Frontal cortex (tissue), 3 donors: ENCODE measurements at regions not wholly inside any gene's neighbourhood (a gene's known extent, or its start where the extent isn't known, plus 50 kb on each side); places are given as distances from the start of the nearest gene placed in this dataset.
A peak's percentile ranks its signal among the peaks of the same experiment; 100 is the strongest.

Experiments
- DNase-seq, 2 donors: peaks; one replicate each; pipeline ENCODE4 v3.0.0; 2012; ENCODE audit warnings: low spot score in 2 of 2
- FAIRE-seq: peaks from 2 replicates; lab custom pipeline; 2012; peaks lifted over from hg19 to GRCh38; lab: Jason Lieb, UNC
- donor health status: control.
- donor health status: control.
- donor health status: control.

DNA sequence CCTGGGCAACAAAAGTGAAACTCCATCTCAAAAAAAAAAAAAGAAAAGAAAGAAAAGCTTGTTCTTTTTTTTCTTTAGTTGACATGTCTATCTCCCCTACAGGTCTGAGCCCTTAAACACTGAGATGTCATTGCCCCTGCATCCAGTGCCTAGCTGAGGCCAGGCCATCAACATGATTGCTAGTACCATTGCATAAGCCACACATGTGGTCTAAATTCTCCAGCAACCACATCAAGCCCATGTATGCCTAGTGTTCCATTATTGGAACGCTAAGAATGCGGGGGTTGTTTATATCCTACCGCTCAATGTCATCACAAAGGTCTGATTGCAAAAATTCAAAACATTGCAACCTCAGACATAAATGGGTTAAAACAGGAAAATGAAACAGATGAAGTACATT, 62.7 kb downstream of the NPTX2 start:
- FAIRE-seq (no peak), DNase-seq (no peak)

DNA sequence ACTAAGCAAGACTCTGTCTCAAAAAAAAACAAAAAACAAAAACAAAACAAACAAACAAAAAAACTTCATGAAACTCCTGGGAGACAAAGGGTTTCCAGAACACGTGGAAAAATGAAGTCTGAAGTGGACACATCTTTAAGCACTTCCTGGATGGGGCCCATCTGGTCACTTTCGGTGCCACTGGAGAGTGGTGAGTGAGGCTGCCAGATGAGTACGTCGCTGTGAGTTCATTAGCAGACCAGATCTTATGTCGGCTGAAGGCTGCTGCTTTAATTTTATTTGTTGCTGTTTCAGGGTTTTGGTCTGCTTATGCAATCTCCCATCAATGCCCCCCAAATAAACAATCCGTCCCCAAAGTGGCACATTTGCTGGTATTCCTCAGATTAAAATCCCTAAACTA, 64.4 kb downstream of the NPTX2 start:
- no peak for FAIRE-seq

GRCh38 chr7:98681951-98682350, 64.9 kb downstream of the NPTX2 start:
- DNase-seq, result no peak
- no peak for FAIRE-seq

More for the DNA sequence above, 64.4 kb downstream of the NPTX2 start:
- DNase-seq, result no peak

DNA sequence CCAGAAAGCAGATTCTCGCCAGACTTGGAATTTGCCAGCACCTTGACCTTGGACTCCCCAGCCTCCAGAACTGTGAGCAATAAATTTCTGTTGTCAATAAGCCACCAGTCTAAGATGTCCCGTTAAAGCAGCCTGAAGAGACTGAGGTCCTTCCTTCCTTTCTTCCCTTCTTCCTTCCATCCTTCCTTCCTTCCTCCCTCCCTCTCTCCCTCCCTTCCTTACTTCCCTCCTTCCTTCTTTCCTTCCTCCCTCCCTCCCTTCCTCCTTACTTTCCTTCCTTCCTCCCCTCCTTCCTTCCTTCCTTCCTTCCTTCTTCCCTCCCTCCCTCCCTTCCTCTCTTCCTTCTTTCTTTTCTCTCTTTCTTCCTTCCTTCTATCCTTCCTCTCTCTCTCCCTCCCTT, 66.4 kb downstream of the NPTX2 start:
- FAIRE-seq, result no peak
- no peak for DNase-seq

- DNase-seq (no peak), FAIRE-seq (no peak)
Observed at GRCh38 chr7:98685541-98685940, 68.5 kb downstream of the NPTX2 start.

GRCh38 chr7:98686466-98687080, 69.5 kb downstream of the NPTX2 start:
- FAIRE-seq, result no peak
- DNase-seq, result no peak

GRCh38 chr7:98687111-98687751, 70.1 kb downstream of the NPTX2 start:
- FAIRE-seq, result no peak
- peak in 1 of 2 donors; percentile 30 for DNase-seq

GRCh38 chr7:98691619-98692018, 74.5 kb downstream of the NPTX2 start:
- DNase-seq (no peak), FAIRE-seq (no peak)

DNA sequence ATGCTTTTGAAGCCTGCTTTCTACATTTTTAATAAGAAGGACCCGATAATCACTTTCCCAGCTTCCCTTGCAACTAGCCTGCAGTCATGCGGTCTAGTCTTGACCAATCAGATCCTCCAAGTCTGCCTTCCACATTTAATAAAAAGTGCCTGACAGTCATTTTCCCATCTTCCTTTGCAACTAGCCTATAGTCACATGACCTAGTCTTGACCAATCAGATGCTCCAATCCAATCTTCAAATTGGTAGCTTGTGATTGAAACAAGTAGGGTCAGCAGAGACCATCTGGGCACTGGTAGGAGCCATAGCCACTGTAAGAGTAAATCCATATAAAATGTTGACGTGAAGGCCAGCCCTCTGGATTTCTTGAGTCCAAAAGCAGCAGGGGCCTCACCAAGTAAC, 80.0 kb downstream of the NPTX2 start:
- DNase-seq (no peak), FAIRE-seq (no peak)

DNA sequence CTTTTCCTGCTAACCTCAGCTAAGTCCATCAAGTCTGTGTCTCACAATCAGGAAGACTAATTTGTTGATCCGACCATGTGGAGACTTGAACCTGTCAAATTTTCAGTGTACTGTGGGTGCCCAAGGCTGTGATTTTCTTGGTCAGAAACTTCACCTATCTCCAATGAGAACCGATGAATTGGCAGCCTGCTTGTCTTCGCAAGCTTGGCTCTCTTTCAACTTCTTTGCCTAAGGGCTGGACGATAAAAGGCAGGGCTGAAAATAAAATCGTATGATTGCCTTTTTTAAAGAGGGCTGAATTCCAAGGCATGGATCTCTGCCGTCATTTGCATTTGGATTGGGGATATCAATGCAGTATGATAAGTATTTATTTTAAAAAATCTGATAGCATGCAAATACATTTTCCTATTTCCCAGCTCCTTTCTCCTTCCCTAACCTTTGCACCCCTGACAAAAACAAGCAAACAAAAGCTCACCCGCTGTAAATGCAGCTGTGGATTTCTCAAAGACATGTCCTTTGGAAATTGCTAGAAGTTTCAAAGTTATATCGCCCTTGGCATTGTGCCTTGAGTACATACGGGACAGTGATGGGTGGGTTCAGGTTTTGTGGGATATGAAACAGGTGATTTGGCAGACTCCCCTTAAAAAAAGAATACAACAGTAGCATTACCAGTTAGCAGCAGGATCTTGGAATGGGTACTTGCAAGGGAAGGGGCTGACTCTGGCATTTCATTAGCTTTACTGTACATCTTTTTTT, 80.6 kb downstream of the NPTX2 start:
- no peak for DNase-seq
- FAIRE-seq, result no peak

- DNase-seq (no peak), FAIRE-seq (no peak)
Observed at GRCh38 chr7:98698976-98699375, 81.9 kb downstream of the NPTX2 start.

DNA sequence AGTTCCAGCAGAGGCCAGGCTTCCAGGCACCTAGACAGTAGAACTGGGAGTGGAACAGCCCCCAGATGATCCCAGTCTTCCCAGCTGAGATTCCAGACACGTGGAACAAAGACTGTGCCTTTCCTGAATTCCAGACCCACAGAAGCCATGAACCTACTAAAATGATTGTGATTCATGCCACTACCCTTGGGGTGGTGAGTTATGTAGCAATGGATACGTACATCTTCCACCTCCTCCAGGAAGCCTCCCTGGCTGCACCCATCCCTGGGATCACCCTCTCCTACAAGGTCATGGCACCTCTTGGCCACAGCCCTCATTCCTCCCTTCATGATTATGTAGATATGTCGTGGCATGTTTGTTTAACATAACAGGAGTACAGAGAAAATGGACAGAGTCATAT, 83.4 kb downstream of the NPTX2 start:
- DNase-seq, result no peak
- no peak for FAIRE-seq

DNA sequence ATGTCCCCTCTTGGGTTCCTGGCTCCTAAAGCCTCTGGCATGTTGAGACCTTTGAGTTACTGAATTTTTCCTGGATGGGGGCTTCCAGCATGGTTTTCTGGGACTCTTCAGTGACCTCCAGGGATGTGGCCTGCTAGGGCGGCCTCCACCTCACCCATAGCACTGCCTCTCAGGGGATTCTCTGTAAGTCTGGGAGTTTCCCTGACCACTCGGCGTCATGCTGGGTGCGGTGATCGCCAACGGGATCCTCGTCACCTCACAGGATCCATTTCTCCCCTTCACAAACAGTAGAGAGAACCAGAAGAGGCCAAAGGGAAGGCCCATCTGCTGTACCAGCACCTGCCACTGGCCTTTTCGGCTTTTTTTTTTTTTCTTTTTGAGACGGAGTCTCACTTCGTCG, 84.3 kb downstream of the NPTX2 start:
- DNase-seq (no peak), FAIRE-seq (no peak)

DNA sequence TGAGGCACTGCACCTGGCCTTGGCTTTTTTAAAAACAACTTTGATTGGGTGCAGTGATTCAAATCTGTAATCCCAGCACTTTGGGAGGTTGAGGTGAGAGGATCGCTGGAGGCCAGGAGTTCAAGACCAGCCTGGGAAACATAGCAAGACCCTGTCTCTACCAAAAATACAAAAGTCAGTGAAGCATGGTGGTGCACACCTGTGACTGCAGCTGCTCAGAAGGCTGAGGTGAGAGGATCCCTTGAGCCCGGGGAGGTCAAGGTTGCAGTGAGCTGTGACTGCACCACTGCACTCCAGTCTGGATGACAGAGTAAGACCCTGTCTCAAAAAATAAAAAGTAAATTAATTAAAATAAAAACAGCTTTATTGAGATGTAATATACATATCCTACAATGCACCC, 84.9 kb downstream of the NPTX2 start:
- FAIRE-seq, result no peak

DNA sequence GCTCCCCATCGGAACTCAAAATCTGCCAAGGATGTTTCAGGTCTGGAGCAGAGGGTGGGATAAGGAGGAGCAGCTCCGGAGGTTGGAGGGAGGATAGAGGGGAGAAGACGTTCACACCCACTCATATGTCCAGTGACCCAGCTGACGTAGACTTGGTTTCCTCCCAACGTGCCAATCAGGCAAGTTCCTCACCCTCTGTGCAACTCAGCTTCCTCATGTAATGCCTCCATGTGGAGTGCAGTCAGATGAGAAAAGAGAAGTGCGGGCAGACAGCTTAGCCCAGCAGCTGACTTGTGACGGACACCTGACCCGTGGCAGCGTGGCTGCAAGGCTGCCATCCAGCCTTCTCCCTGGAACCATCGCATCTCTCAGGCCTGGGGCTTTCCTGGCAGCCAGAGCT, 86.8 kb downstream of the NPTX2 start:
- FAIRE-seq (no peak), DNase-seq (no peak)

More for the DNA sequence above, 84.9 kb downstream of the NPTX2 start:
- no peak for DNase-seq

DNA sequence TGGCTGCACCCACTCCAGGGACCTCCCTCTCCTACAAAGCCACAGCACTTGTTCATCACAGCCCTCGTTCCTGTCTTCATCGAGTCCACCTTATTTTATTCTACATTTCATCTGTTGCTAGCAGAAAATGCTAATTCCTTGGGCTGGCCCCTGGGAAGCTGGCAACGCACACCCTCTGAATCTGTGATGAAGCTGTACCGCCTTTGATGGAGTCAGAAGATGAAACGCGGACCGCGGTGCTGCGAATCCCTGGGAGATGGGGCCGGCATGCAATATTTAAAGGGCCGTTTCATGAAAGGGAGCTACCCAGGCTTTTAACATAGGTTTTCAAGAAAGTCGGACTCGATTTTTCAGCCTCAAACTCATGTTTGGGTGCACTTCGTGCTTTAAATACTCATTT, 88.5 kb downstream of the NPTX2 start:
- DNase-seq (no peak), FAIRE-seq (no peak)

- FAIRE-seq (no peak), DNase-seq (no peak)
Observed at GRCh38 chr7:98707076-98707475, 90.0 kb downstream of the NPTX2 start.

- no peak for FAIRE-seq
- DNase-seq, result no peak
Observed at GRCh38 chr7:98711945-98712344, 94.9 kb downstream of the NPTX2 start.

GRCh38 chr7:98713165-98713810, 96.2 kb downstream of the NPTX2 start:
- no peak for DNase-seq
- no peak for FAIRE-seq

- no peak for FAIRE-seq
Observed at GRCh38 chr7:98719396-98719795, 102.3 kb downstream of the NPTX2 start.

DNA sequence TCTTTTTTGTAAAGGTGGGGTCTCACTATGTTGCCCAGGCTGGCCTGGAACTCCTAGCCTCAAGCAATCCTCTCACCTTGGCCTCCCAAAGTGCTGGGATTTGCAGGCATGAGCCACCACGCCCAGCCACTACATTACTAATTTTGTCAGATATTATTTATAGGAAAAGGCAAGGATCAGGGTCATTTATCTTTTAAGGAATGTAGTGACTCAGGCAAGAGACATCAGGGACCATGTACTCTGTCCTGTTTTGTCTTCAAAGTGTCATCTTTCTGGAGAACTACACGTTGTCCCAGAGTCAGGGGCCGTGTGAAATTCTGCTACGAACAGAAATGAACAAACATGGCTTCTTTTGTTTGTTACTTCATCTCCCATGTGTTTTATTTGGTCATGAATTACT, 105.3 kb downstream of the NPTX2 start:
- FAIRE-seq, result no peak
- no peak for DNase-seq

More at GRCh38 chr7:98719396-98719795, 102.3 kb downstream of the NPTX2 start:
- no peak for DNase-seq
